ENCODE measurements at regions not wholly inside any gene's neighbourhood (a gene's known extent, or its start where the extent isn't known, plus 50 kb on each side); places are given as distances from the start of the nearest gene placed in this dataset.

- ChIA-PET POLR2A (no interaction called here), CTCF (no interaction called here)
- no peaks in the 10 kb centered on the region for H3K4me1 Mint-ChIP-seq
- H3K27ac Mint-ChIP-seq: no peak overlapping the region
- intact Hi-C loops (cut with micrococcal nuclease): no loop called here
- H3K27me3 Mint-ChIP-seq: no peaks in the 10 kb centered on the region
- no peaks in the 10 kb centered on the region for H3K9me3 Mint-ChIP-seq
- ATAC-seq (ENCODE audit: low read depth) (no peak), DNase-seq (no peak)
- H3K36me3 Mint-ChIP-seq (ENCODE audit: low read depth): no peaks in the 10 kb centered on the region
- no peak overlapping the region for H3K4me3 Mint-ChIP-seq
- no peak for TF ChIP-seq CTCF (IDR thresholded peaks at IDR 0.05)
These were observed 1049.0 kb downstream of the VRK1 start for GRCh38 chr14:97846156-97846555.

- Mint-ChIP-seq H3K9me3 (no peaks in the 10 kb centered on the region), H3K27ac (no peak overlapping the region)
- CTCF ChIA-PET: no interaction called here
These were observed 1051.3 kb downstream of the VRK1 start for GRCh38 chr14:97848317-97848980.

GRCh38 chr14:97850466-97850865, 1053.3 kb downstream of the VRK1 start:
- H3K27me3 Mint-ChIP-seq: no peaks in the 10 kb centered on the region
- no peaks in the 10 kb centered on the region for H3K36me3 Mint-ChIP-seq (ENCODE audit: low read depth)
- intact Hi-C loops (cut with micrococcal nuclease): no loop called here
- no peak overlapping the region for H3K4me3 Mint-ChIP-seq
- CTCF ChIA-PET: no interaction called here
- DNase-seq: no peak
- peaks cover 3% of the 10 kb centered on the region for H3K9me3 Mint-ChIP-seq
- POLR2A ChIA-PET: no interaction called here
- no peak overlapping the region for H3K27ac Mint-ChIP-seq
- ATAC-seq (ENCODE audit: low read depth): no peak
- no peaks in the 10 kb centered on the region for H3K4me1 Mint-ChIP-seq
- no peak for TF ChIP-seq CTCF (IDR thresholded peaks at IDR 0.05)

More at GRCh38 chr14:97848317-97848980, 1051.3 kb downstream of the VRK1 start:
- DNase-seq (no peak), ATAC-seq (ENCODE audit: low read depth) (no peak)
- intact Hi-C loops (cut with micrococcal nuclease): no loop called here
- Mint-ChIP-seq H3K4me1 (no peaks in the 10 kb centered on the region), H3K36me3 (ENCODE audit: low read depth) (no peaks in the 10 kb centered on the region), H3K27me3 (no peaks in the 10 kb centered on the region), H3K4me3 (no peak overlapping the region)
- no peak for TF ChIP-seq CTCF (IDR thresholded peaks at IDR 0.05)
- POLR2A ChIA-PET: no interaction called here

- intact Hi-C loops (cut with micrococcal nuclease): no loop called here
- DNase-seq: no peak
- Mint-ChIP-seq H3K4me3 (no peak overlapping the region), H3K4me1 (no peaks in the 10 kb centered on the region), H3K27ac (no peak overlapping the region), H3K27me3 (no peaks in the 10 kb centered on the region), H3K9me3 (peaks cover 3% of the 10 kb centered on the region), H3K36me3 (ENCODE audit: low read depth) (no peaks in the 10 kb centered on the region)
- no peak for TF ChIP-seq CTCF (IDR thresholded peaks at IDR 0.05)
- CTCF ChIA-PET: no interaction called here
- POLR2A ChIA-PET: no interaction called here
- ATAC-seq (ENCODE audit: low read depth): no peak
These were observed 1053.7 kb downstream of the VRK1 start for GRCh38 chr14:97850886-97851285.

DNA sequence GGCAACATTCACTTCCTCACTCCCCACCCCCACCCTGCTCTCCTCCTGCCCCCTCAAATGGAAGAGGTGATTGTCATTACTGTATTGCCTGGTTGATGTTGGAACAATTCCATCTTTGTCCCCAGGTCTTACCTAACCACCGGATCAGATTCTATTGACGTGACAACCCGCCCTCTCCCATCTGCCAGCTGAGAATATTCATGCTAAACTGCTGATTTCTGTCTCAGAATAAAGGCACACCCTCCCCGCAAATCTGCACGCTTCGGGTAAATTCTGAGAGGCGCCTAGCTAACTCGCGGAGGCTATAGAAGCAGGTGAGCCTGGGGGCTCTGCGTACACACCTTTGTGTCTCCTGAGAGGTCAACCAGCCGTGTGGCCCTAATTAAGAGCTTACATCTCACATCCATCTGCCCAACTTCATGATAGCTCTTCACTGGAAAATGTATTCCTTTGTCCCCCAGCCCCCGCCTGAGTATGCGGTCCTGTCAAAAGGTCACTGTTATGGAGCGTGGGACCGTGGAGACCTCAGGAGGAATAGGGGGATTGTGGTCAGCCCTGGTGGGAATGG, 1054.3 kb downstream of the VRK1 start:
- CTCF ChIA-PET: no interaction called here
- Mint-ChIP-seq H3K27me3 (no peaks in the 10 kb centered on the region), H3K27ac (no peak overlapping the region), H3K4me1 (no peaks in the 10 kb centered on the region), H3K36me3 (ENCODE audit: low read depth) (no peaks in the 10 kb centered on the region), H3K4me3 (no peak overlapping the region), H3K9me3 (peaks cover 3% of the 10 kb centered on the region)
- intact Hi-C loops (cut with micrococcal nuclease): no loop called here
- TF ChIP-seq CTCF (IDR thresholded peaks at IDR 0.05): no peak
- POLR2A ChIA-PET: no interaction called here
- ATAC-seq (ENCODE audit: low read depth) (no peak), DNase-seq (no peak)

Measured in activated B cell treated with CpG ODN at 0.5 μM for 24 hours (primary cell).